Middle frontal gyrus (tissue), 1 donor: ENCODE measurements at regions not wholly inside any gene's neighbourhood (a gene's known extent, or its start where the extent isn't known, plus 50 kb on each side); places are given as distances from the start of the nearest gene placed in this dataset.

Experiments used
- DNase-seq: peaks from one replicate; pipeline ENCODE4 v3.0.0-alpha.2; 2015; ENCODE audit warnings: low spot score; ENCODE audit errors: extremely low spot score

GRCh38 chr1:168963601-168964000 lies 142.9 kb upstream of the ATP1B1 start:
- peak; percentile 69 for DNase-seq

DNA sequence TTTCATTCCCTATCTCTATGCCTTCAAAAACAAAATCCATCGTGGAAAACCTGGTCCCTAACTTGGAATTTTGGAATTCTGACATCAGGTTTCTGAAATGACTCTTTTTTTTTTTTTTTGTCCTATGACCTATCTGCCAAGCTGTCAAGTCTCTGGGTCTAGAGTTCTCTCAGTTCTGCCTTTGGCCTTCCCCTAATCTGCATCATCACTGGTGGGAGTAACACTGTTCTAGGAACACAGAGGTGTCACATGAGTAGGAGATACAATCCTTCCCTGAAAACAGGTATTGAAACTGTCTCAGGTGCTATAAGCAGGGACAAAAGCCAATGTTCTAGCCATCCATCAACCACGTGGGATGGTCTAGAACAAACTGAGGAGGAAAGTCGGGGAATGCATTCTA lies 142.0 kb upstream of the ATP1B1 start:
- no peak for DNase-seq

- no peak for DNase-seq
Observed at GRCh38 chr1:168966217-168966616, 140.3 kb upstream of the ATP1B1 start.

- no peak for DNase-seq
Observed at GRCh38 chr1:168966636-168967035, 139.9 kb upstream of the ATP1B1 start.

DNA sequence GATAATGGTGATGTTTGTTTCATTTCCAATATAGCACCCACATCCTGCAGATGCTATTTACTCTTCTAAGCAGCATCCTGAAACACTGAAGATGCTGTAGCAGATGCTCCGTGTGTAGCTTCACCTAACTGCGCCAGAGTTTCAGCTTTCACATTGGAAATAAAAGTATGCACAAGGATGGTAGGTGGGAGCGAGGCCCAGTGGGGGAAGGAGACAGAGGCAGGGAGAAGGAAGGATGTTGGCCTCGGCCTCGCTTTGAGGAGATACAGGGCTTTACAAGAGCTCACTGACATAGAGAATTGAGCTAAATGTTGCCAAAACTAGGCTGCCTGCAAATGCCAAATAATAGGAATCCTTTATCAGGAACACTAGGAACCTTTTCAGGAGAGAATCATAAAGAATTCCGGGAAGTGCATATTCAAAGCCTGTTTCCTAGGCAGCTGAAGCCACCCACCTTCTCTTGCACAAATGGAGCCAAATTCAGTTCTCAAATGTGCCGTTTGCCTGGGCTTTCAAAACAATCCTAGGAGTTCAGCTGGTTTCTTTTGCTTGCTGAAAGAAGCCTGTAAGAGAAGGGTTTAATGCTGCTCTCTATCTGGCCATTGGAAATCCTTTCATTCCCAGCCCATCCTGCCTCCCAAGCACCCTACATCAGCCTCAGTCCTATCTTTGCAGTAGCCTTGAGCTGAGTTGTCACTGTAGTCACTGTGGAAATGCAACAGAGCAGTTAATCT lies 135.4 kb upstream of the ATP1B1 start:
- peak; percentile 12 for DNase-seq

DNA sequence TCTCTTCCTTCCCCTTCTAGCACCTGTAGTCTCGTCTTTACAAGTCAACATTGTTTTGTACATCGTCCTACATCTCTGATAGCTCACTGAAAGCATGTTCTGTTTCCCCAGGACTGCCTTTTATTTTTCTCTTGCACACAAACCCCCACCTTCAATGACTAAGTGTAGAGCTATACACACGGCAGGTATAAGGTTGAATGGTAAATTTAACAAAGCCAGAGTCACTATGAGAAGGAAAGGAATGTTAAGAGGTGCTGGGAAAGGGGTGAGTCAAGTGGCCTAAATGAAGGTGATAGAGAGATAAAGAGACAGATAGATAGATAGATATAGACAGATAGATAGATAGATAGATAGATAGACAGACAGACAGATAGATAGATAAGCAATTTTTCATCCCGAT lies 134.3 kb upstream of the ATP1B1 start:
- DNase-seq = no peak

DNA sequence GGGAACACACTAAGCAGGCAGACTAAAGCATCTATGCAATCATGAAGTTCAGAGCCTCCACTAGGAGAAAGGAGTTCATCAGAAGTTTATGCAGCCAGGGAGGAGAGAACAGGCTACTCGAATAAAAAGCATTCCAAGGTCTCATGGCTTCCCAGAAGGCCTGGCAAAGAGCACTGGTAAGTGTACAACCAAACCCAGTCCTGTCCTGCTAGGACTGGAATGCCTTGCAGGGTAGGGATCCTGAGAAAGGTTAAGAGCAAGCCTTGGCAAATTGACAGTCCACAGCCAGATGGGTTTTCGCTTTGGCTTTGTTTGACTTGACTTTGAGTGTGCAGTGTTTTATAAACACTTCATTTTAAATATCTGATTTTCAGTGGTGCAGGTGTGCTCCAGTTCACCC lies 133.6 kb upstream of the ATP1B1 start:
- no peak for DNase-seq

GRCh38 chr1:168974117-168974516 lies 132.4 kb upstream of the ATP1B1 start:
- no peak for DNase-seq

GRCh38 chr1:168974611-168975010 lies 131.9 kb upstream of the ATP1B1 start:
- DNase-seq = no peak

- no peak for DNase-seq
Observed at GRCh38 chr1:168976267-168976666, 130.2 kb upstream of the ATP1B1 start.

DNA sequence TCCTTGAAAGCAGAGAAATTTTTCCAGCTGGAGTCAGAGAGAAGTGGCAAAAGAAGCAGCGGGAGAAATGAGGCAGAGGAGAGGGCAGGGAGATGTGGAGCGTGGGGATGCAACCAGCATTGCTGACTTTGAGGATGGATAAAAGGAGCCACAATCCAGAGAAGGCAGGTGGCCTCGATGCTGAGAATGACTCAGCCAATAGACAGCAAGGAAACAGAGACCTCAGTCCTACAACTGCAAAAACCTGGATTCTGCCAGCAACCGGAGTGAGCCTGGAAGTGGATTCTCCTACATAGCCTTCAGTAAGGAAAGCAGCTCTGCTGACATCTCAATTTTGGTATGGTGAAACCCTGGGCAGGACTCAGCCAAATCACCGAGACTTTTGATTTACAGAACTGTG lies 128.9 kb upstream of the ATP1B1 start:
- no peak for DNase-seq

DNA sequence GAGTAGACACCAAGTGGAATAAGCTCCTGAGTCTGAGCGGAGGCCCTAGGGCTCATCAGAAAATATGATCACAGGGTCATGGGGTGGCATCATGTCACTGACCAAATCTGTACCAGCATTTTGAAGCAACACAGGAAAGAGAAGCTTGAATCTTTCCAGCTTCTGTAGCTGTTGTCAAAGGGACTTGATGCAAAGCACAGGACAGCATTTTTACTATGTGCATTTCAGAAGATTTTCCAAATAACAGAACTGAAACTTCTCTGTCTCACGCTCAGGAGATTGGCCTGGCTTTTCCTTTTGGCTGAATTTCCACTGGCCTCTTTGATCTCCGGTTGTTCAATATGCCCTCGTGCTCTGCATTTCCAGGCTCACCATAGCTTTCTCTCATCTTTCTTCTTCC lies 127.2 kb upstream of the ATP1B1 start:
- DNase-seq = no peak

DNA sequence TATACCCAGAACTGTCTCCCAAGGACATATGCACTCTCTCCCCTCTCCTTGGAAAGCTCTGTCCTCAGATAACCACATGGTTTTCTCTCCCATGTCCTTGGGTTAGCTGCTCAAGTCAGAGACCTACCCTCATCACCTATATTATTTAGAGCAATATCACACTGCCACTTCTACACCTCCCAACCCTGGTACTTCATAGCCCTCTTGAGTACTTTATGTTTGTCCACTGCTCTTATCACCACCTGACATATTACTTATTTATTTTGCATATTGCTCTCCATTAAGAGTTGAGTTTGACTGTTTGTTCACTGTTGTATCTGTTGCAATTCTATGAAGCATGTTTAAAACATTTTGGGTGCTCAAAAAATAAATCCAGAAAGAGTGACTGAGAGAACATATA lies 126.3 kb upstream of the ATP1B1 start:
- DNase-seq = no peak

DNA sequence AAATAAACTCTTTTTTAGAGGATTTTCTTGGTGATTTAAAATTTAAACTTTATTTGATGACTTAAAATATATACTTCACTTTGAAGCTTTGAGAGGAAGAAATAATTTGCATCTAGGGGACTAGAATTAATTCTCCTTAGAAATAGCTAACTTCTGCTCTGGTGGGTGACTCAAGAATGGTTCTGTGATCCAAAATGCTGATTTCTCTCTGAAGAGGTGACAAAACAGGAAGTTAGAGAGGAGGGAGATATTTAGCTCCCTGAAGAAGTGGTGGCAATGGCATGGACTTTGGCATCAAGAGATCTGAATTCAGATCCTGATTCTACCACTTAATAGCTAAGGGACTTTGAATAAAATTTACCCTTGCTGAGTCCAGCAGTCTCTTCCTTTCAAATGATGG lies 125.8 kb upstream of the ATP1B1 start:
- DNase-seq = no peak

DNA sequence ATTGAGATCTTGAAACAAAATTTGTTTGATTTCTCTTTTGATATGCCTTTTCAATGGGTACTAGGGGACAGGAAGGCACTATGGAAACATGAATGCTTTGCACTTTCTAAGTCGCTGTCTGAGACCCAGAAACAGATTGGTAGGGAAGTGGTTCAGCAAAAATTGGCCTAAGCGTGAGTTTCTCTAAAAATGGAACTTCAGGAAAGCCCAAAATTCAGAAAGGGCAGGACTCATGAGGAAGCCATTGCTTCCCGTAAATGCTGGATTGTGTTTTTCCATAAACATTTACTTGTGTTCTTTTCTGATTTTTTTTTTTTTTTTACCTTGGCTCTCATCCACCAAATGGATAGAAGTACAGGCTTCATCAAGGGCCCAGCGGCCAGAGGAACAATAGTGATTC lies 123.7 kb upstream of the ATP1B1 start:
- DNase-seq = no peak

DNA sequence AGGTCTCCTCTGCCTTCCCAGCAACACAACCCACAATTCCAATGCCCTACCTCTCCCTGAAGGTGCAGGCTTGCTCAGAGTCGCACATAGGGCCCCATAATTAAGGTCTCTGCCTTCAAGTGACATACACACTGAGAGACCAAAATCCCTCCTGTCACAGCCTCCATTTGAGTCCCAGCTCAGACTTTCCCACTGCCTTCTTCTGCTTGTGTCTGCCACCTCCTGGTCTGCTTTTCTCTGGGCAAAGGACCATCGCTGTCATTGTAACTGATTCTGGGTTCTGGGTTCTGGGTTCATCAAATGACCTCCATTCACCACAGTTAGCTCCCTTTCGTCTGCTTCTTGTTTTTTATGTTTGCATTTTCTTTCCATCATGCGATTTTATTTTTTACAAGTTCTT lies 119.2 kb upstream of the ATP1B1 start:
- no peak for DNase-seq

DNA sequence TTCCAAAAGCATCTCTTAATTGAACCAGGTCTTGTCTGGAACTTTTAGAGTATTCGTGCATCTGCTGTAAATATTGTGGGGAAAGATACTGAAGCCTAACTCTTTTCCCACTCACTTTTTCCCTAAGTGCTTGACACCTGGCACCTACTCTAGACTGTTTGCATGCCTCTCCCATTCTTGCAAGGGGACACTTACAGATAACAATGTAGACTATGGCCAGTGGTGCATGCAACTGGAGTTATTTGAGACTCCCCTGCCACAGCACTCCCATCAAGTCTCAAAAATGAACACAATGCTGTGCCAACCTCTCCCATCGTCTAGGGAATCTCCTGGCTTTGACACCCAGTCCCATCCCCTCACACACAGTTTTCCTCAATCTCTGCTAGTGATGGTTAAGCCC lies 118.6 kb upstream of the ATP1B1 start:
- no peak for DNase-seq

GRCh38 chr1:168989985-168990384 lies 116.5 kb upstream of the ATP1B1 start:
- no peak for DNase-seq

DNA sequence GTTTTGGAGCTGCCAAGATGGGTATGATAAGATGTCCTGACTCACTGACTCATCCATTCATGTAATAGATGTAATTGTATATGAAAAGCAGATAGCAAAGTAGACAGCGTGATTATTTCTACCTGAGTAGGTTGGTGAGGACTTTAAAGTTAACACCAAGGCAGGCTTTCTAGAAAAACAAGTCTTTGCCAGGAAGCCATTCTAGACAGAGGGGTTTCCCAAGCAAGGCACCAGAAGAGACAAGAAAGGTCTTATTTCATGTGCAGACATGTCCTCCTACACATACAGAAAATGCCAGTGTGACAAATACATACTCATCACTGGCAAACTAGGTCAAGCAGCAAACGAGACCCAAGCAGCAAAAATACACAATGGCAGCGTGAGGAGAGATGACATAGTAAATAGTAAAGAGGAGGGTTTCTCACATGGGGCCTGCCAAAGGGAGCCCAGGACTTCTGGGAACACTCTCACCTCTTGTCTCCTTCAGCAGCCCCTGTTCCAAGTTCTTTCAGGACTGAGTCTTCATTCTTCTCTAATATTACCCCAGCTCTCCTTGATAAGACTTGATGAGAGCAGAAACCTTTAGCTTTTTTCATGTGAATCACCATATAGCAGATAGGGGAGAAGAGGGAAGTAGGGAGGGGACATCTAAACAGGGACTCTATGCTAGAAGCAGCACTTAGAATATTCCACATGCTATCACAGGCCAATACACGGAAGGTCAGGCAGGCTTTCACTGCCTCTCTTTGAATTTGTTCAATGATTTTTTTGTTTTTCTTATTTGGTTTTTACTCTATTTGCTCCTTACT lies 114.6 kb upstream of the ATP1B1 start:
- DNase-seq = no peak

GRCh38 chr1:169001353-169001752 lies 105.1 kb upstream of the ATP1B1 start:
- no peak for DNase-seq

DNA sequence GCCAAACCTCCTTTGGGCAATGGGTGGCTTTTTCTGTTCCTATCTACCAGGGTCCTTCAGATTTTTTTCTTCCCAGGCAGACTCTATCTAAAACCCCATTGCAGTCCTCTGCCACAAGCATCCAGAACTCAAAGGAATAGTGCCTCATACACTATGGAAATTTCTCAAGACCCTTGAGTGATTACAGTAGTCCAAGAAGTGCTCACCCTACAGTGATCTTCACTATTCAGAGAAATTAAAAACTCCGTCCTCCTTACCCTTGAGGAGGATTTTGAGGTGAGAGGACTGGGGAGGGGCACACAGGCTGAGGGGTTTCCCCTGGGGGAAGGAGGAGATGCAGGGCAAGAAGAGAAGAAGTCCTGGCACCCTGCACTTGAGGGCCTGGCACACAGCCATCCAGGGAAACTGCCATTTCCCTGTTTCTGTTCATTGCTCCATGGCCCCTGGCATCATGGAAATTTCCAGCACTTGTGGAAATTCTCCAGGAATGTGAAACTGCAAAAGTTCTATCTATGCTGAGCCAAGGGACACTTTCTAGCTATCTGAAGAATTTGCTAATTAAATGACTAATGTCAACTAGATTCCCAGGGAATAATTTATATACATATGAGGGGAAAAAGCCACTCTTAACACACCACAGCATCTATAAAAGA lies 102.5 kb upstream of the ATP1B1 start:
- DNase-seq = no peak

DNA sequence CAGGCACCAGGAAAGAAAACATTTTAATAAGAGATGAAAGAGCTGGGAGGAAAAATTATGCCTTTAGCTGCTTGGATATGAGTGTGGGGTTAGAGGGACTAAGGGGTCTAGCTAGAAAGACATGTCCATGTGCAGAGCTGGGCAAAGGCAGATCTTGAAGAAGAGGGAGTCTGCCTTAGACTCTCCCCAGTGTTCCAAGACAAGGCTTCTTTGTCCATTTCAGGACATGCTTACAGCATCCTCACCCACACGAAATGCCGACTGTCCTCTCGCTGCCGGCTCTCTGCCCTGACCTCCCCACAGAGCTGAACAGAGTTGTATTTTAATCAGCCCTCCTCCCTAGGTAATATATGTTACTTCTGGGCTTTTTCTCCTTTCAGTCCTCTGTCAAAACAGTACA lies 100.7 kb upstream of the ATP1B1 start:
- no peak for DNase-seq
